ENCODE measurements at regions not wholly inside any gene's neighbourhood (a gene's known extent, or its start where the extent isn't known, plus 50 kb on each side); places are given as distances from the start of the nearest gene placed in this dataset.

DNA sequence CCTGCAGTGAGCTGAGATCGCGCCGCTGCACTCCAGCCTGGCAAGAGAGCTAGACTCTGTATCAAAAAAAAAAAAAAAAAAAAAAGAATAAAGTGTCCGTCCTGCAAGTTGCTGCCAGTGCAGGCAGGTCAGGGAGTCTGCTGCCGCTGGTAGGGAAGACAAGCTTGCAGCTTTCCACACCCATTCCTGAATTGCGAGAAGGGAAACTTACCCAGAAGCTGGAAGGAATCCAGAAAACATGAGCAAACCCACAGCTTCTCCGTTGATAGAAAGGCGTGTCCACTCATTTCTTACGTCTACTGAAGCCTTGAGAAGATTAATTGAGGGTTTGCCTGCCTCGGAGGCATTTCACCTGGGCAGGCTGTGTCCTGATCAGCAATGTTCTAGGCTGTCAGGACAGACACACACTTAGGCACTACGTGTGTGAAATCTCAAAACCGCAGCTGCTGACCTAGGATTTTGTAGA lies 61.6 kb upstream of the DSP start:
- intact Hi-C loops (cut with DNase I) = no loop called here
- DNase-seq (peak in 2 of 4 donors; percentile 44 to 58), ATAC-seq (peak; percentile 93)
- H3K36me3 ChIP-seq = no peaks in the 10 kb centered on the region
- no peak overlapping the region for H3K27ac ChIP-seq
- TF ChIP-seq, protein P1, sequence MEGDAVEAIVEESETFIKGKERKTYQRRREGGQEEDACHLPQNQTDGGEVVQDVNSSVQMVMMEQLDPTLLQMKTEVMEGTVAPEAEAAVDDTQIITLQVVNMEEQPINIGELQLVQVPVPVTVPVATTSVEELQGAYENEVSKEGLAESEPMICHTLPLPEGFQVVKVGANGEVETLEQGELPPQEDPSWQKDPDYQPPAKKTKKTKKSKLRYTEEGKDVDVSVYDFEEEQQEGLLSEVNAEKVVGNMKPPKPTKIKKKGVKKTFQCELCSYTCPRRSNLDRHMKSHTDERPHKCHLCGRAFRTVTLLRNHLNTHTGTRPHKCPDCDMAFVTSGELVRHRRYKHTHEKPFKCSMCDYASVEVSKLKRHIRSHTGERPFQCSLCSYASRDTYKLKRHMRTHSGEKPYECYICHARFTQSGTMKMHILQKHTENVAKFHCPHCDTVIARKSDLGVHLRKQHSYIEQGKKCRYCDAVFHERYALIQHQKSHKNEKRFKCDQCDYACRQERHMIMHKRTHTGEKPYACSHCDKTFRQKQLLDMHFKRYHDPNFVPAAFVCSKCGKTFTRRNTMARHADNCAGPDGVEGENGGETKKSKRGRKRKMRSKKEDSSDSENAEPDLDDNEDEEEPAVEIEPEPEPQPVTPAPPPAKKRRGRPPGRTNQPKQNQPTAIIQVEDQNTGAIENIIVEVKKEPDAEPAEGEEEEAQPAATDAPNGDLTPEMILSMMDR (IDR thresholded peaks at IDR 0.05) = no peak
- H3K4me3 ChIP-seq = no peak overlapping the region
- peaks cover 4 to 11% of the 10 kb centered on the region in 2 donors for H3K4me1 ChIP-seq
- no peaks in the 10 kb centered on the region for H3K9me3 ChIP-seq
- no peaks in the 10 kb centered on the region for H3K27me3 ChIP-seq

DNA sequence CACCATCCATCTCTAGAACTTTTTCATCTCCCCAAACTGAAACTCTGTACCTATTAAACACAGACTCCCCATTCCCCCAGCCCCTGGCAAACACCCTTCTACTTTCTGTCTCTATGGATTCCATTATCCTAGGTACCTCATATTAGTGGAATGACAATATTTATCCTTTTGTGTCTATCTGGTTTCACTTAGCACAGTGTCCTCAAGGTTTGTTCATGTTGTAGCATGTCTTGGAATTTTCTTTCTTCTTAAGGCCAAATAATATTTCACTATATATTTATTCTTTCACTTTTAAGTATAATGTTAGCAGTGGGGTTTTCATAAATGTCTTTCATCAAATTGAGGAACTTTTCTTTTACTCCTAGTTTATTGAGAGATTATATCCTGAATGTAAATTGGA lies 56.8 kb upstream of the DSP start:
- no peaks in the 10 kb centered on the region for H3K27me3 ChIP-seq
- DNase-seq (no peak), ATAC-seq (no peak)
- no peak overlapping the region for H3K4me3 ChIP-seq
- peaks cover 4 to 5% of the 10 kb centered on the region in 2 donors for H3K4me1 ChIP-seq
- intact Hi-C loops (cut with DNase I) = no loop called here
- H3K9me3 ChIP-seq = no peaks in the 10 kb centered on the region
- H3K27ac ChIP-seq = no peak overlapping the region
- TF ChIP-seq, protein P1 (IDR thresholded peaks at IDR 0.05) = no peak
- no peaks in the 10 kb centered on the region for H3K36me3 ChIP-seq

DNA sequence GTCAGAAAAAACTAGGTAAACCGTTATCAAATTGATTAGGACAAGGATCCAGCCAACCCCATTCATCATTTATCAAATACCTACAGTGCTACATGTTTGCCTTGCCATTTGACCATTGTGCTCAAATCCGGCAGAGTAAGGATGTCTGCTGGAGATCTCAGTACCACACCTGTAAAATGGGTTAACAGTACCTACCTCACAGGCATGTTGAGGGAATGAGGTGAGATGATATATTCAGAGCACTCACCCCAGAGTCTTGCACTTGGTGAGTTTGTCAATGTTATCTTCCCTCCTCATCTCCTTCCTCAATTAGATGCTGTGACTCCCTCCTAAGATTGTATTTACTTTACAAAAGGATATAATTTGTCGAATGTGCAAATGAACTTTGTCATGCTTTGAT lies 54.5 kb upstream of the DSP start:
- intact Hi-C loops (cut with DNase I) = no loop called here
- ATAC-seq (no peak), DNase-seq (no peak)
- H3K4me3 ChIP-seq = no peak overlapping the region
- no peak overlapping the region for H3K27ac ChIP-seq
- H3K4me1 ChIP-seq = no peaks in the 10 kb centered on the region
- TF ChIP-seq, protein P1 (IDR thresholded peaks at IDR 0.05) = no peak
- H3K36me3 ChIP-seq = no peaks in the 10 kb centered on the region
- H3K27me3 ChIP-seq = no peaks in the 10 kb centered on the region
- H3K9me3 ChIP-seq = no peaks in the 10 kb centered on the region

DNA sequence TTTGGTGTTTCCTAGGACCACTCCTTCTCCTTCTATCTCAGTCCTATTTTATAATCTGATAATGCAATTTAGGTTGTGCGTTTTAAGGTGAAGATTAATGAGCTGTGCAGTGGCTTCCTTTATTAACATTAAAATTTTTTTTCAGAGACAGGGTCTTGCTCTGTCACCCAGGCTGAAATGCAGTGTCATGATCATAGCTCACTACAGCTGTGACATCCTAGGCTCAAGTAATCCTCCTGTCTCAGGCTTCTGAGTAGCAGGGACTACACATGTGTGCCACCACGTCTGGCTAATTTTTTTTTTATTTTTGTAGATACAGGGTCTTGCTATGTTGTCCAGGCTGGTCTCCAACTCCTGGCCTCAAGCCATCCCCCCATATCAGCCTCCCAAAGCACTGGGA lies 53.0 kb upstream of the DSP start:
- Histone ChIP-seq H3K4me1 (no peaks in the 10 kb centered on the region), H3K9me3 (no peaks in the 10 kb centered on the region), H3K36me3 (no peaks in the 10 kb centered on the region), H3K27ac (no peak overlapping the region), H3K27me3 (no peaks in the 10 kb centered on the region), H3K4me3 (no peak overlapping the region)
- TF ChIP-seq, protein P1 (IDR thresholded peaks at IDR 0.05) = no peak
- DNase-seq (no peak), ATAC-seq (no peak)
- intact Hi-C loops (cut with DNase I) = no loop called here

DNA sequence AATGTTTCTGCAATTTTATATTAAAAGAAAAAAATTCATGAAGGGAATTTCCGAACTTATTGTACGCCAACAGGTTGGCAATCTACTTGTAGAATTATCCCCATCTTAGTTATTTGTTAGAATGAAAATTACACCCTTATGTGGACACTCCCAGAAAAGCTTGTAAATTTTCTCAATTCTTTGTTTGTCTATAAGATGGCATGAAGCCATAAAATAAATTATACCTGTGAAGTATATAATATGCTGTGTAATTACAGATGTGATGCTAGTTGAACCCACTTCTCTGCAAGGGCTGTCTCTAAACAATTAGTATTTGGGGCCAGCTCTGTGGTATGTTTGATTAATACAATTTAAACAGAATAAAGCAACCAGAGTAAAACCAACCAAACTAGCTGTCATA lies 52.1 kb upstream of the DSP start:
- H3K27me3 ChIP-seq = no peaks in the 10 kb centered on the region
- ATAC-seq (no peak), DNase-seq (no peak)
- H3K27ac ChIP-seq = no peak overlapping the region
- TF ChIP-seq, protein P1 (IDR thresholded peaks at IDR 0.05) = no peak
- no peak overlapping the region for H3K4me3 ChIP-seq
- intact Hi-C loops (cut with DNase I) = no loop called here
- no peaks in the 10 kb centered on the region for H3K36me3 ChIP-seq
- H3K9me3 ChIP-seq = no peaks in the 10 kb centered on the region
- no peaks in the 10 kb centered on the region for H3K4me1 ChIP-seq

Data from left lung (tissue), 4 donors.